Osteoblast (primary cell): ENCODE measurements at regions not wholly inside any gene's neighbourhood (a gene's known extent, or its start where the extent isn't known, plus 50 kb on each side); places are given as distances from the start of the nearest gene placed in this dataset.

Experiments
- DNase-seq: peaks from one replicate; pipeline ENCODE4 v3.0.0; 2011; ENCODE audit warnings: low spot score, mixed read lengths; ENCODE audit not compliant: insufficient read length; ENCODE audit errors: missing footprints
- H2AFZ ChIP-seq: 2 replicates; pipeline ENCODE4 v1.6.0; 2011; ENCODE audit warnings: mild to moderate bottlenecking, low read length
- H3K27ac ChIP-seq: 2 replicates; pipeline ENCODE4 v1.5.1; 2011; ENCODE audit warnings: mild to moderate bottlenecking, low read depth, low read length, moderate library complexity
- H3K27me3 ChIP-seq: 2 replicates; pipeline ENCODE4 v1.6.0; 2012; ENCODE audit warnings: mild to moderate bottlenecking, control low read depth, inconsistent platforms, low read length, moderate library complexity; ENCODE audit not compliant: insufficient read depth
- H3K36me3 ChIP-seq: 2 replicates; pipeline ENCODE4 v1.5.1; 2011; ENCODE audit warnings: mild to moderate bottlenecking, low read length, control low read depth, moderate library complexity; ENCODE audit not compliant: insufficient read depth
- H3K4me1 ChIP-seq: 2 replicates; pipeline ENCODE4 v1.5.1; 2011; ENCODE audit warnings: mild to moderate bottlenecking, low read length, control low read depth, moderate library complexity; ENCODE audit not compliant: insufficient read depth
- H3K4me2 ChIP-seq: 2 replicates; pipeline ENCODE4 v1.6.0; 2011; ENCODE audit warnings: mild to moderate bottlenecking, low read length; ENCODE audit not compliant: insufficient read depth
- H3K4me3 ChIP-seq: fragments of 200-600 bp; sonication (generic); 3 replicates; pipeline ENCODE4 v1.5.1; 2012; ENCODE audit warnings: mild to moderate bottlenecking, low read length, inconsistent platforms; ENCODE audit not compliant: insufficient read depth
- H3K79me2 ChIP-seq: 2 replicates; pipeline ENCODE4 v1.6.0; 2012; ENCODE audit warnings: mild to moderate bottlenecking, low read length, control low read depth, inconsistent platforms; ENCODE audit not compliant: insufficient read depth
- H3K9me3 ChIP-seq: 2 replicates; pipeline ENCODE4 v1.5.1; 2011; ENCODE audit warnings: low read depth, low read length, control low read depth
- H4K20me1 ChIP-seq: 2 replicates; pipeline ENCODE4 v1.6.0; 2012; ENCODE audit warnings: mild to moderate bottlenecking, low read length, control low read depth; ENCODE audit not compliant: insufficient read depth
- CTCF ChIP-seq: IDR thresholded peaks from 2 replicates; pipeline ENCODE4 v1.5.1; 2011; ENCODE audit warnings: mild to moderate bottlenecking, low read depth, low read length, moderate library complexity; ENCODE audit errors: extremely low read depth

- DNase-seq: peak; percentile 64
- H3K27ac ChIP-seq: peak overlapping the region; percentile 79
- H3K4me3 ChIP-seq: no peak overlapping the region
- peaks cover 57% of the 10 kb centered on the region for H3K4me1 ChIP-seq
- no peaks in the 10 kb centered on the region for H3K9me3 ChIP-seq
- peak overlapping the region; percentile 49 for H3K4me2 ChIP-seq
- H3K27me3 ChIP-seq: no peaks in the 10 kb centered on the region
- no peaks in the 10 kb centered on the region for H4K20me1 ChIP-seq
- TF ChIP-seq CTCF: no peak
- no peaks in the 10 kb centered on the region for H3K79me2 ChIP-seq
- H2AFZ ChIP-seq: no peak overlapping the region
- no peaks in the 10 kb centered on the region for H3K36me3 ChIP-seq
Observed at GRCh38 chr6:113015249-113015648, 668.1 kb downstream of the RFPL4B start.

- no peak overlapping the region for H3K4me3 ChIP-seq
- no peak overlapping the region for H3K27ac ChIP-seq
- no peaks in the 10 kb centered on the region for H3K27me3 ChIP-seq
- peaks cover 36% of the 10 kb centered on the region for H3K4me1 ChIP-seq
- DNase-seq: no peak
- H3K36me3 ChIP-seq: no peaks in the 10 kb centered on the region
- H3K4me2 ChIP-seq: no peak overlapping the region
- no peak overlapping the region for H2AFZ ChIP-seq
- TF ChIP-seq CTCF: no peak
- no peaks in the 10 kb centered on the region for H4K20me1 ChIP-seq
- no peaks in the 10 kb centered on the region for H3K79me2 ChIP-seq
- no peaks in the 10 kb centered on the region for H3K9me3 ChIP-seq
Observed at GRCh38 chr6:113017353-113017752, 670.2 kb downstream of the RFPL4B start.

GRCh38 chr6:113018351-113019151 is 671.4 kb downstream of the RFPL4B start:
- TF ChIP-seq CTCF: no peak
- Histone ChIP-seq H3K4me3 (no peak overlapping the region), H3K36me3 (no peaks in the 10 kb centered on the region), H3K27me3 (no peaks in the 10 kb centered on the region), H3K4me1 (peaks cover 32% of the 10 kb centered on the region), H2AFZ (peak overlapping the region; percentile 61), H4K20me1 (no peaks in the 10 kb centered on the region), H3K27ac (peak overlapping the region; percentile 93), H3K79me2 (no peaks in the 10 kb centered on the region), H3K4me2 (peak overlapping the region; percentile 57), H3K9me3 (no peaks in the 10 kb centered on the region)
- DNase-seq: no peak

GRCh38 chr6:113019176-113019575 is 672.0 kb downstream of the RFPL4B start:
- no peaks in the 10 kb centered on the region for H3K9me3 ChIP-seq
- peak overlapping the region; percentile 57 for H3K4me2 ChIP-seq
- H3K4me3 ChIP-seq: peak overlapping the region; percentile 10
- no peaks in the 10 kb centered on the region for H4K20me1 ChIP-seq
- H3K27me3 ChIP-seq: no peaks in the 10 kb centered on the region
- H3K27ac ChIP-seq: peak overlapping the region; percentile 93
- TF ChIP-seq CTCF: no peak
- no peaks in the 10 kb centered on the region for H3K79me2 ChIP-seq
- H3K36me3 ChIP-seq: no peaks in the 10 kb centered on the region
- no peak for DNase-seq
- H2AFZ ChIP-seq: peak overlapping the region; percentile 61
- peaks cover 32% of the 10 kb centered on the region for H3K4me1 ChIP-seq
